Sciatic nerve (tissue), 2 donors: ENCODE measurements at regions not wholly inside any gene's neighbourhood (a gene's known extent, or its start where the extent isn't known, plus 50 kb on each side); places are given as distances from the start of the nearest gene placed in this dataset.
"Not testable (repeated sequence)": the region's sequence is repeated elsewhere in the genome, so short reads cannot be mapped to it uniquely, and the experiment has no call there.

Source experiments
- ATAC-seq: fragments of 200-7000 bp; cut with Tn5 transposase; one replicate; pipeline ENCODE4 v1.9.1; 2020; ENCODE audit warnings: mild to moderate bottlenecking, moderate library complexity
- DNase-seq: peaks from one replicate; pipeline ENCODE4 v3.0.0-alpha.2; 2020; ENCODE audit warnings: low spot score
- intact Hi-C: fragments of 100-400 bp; cut with DNase I; formaldehyde crosslinking; loops from one replicate; pipeline ENCODE4 v1.14.2; 2022
- donor health status: DM: no; HTN: no; CAD: no.
- donor health status: DM: no; HTN: no; CAD: no.

GRCh38 chr3:24678421-24678865 lies 183.8 kb upstream of the THRB start:
- intact Hi-C loops, result no loop called here
- no peak for ATAC-seq
- no peak for DNase-seq

GRCh38 chr3:24679429-24679828 lies 184.8 kb upstream of the THRB start:
- intact Hi-C loops, result no loop called here
- no peak for ATAC-seq
- no peak for DNase-seq

- ATAC-seq (peak; percentile 78), DNase-seq (peak; percentile 83)
Observed at GRCh38 chr3:24680214-24680967, 185.7 kb upstream of the THRB start.

GRCh38 chr3:24682141-24682547 lies 187.5 kb upstream of the THRB start:
- DNase-seq, result no peak
- no peak for ATAC-seq
- intact Hi-C loops, result no loop called here

More at GRCh38 chr3:24680214-24680967, 185.7 kb upstream of the THRB start:
- intact Hi-C loops, result no loop called here

- ATAC-seq, result no peak
- no peak for DNase-seq
- intact Hi-C loops, result no loop called here
Observed at GRCh38 chr3:24683090-24683489, 188.4 kb upstream of the THRB start.

- ATAC-seq, result peak; percentile 60
- intact Hi-C loops, result no loop called here
- DNase-seq, result no peak
Observed at GRCh38 chr3:24683633-24684384, 189.2 kb upstream of the THRB start.

GRCh38 chr3:24684506-24685023 lies 189.9 kb upstream of the THRB start:
- ATAC-seq, result no peak
- DNase-seq, result no peak
- intact Hi-C loops, result no loop called here

- ATAC-seq (peak; percentile 36), DNase-seq (no peak)
- intact Hi-C loops, result no loop called here
Observed at GRCh38 chr3:24686808-24687207, 192.2 kb upstream of the THRB start.

GRCh38 chr3:24687671-24688070 lies 193.0 kb upstream of the THRB start:
- no peak for DNase-seq
- intact Hi-C loops, result no loop called here
- no peak for ATAC-seq

GRCh38 chr3:24688446-24689148 lies 193.9 kb upstream of the THRB start:
- DNase-seq, result no peak
- intact Hi-C loops, result no loop called here
- ATAC-seq, result no peak

- intact Hi-C loops, result no loop called here
- ATAC-seq (no peak), DNase-seq (no peak)
Observed at GRCh38 chr3:24689353-24689752, 194.7 kb upstream of the THRB start.

GRCh38 chr3:24690777-24691176 lies 196.1 kb upstream of the THRB start:
- DNase-seq (no peak), ATAC-seq (no peak)
- intact Hi-C loops, result no loop called here

- DNase-seq, intact Hi-C loops: not testable (repeated sequence)
Observed at GRCh38 chr3:24699078-24699477, 204.4 kb upstream of the THRB start.

GRCh38 chr3:24704496-24704895 lies 209.8 kb upstream of the THRB start:
- no peak for ATAC-seq
- intact Hi-C loops, result no loop called here
- no peak for DNase-seq

More at GRCh38 chr3:24699078-24699477, 204.4 kb upstream of the THRB start:
- not testable (repeated sequence) for ATAC-seq

GRCh38 chr3:24707936-24708335 lies 213.3 kb upstream of the THRB start:
- intact Hi-C loops, result no loop called here
- ATAC-seq, result no peak
- DNase-seq, result no peak

- intact Hi-C loops, result no loop called here
Observed at GRCh38 chr3:24709956-24710355, 215.3 kb upstream of the THRB start.

GRCh38 chr3:24713516-24713915 lies 218.9 kb upstream of the THRB start:
- no peak for DNase-seq
- ATAC-seq, result no peak
- intact Hi-C loops, result no loop called here

More at GRCh38 chr3:24709956-24710355, 215.3 kb upstream of the THRB start:
- DNase-seq, result no peak
- no peak for ATAC-seq

- no peak for DNase-seq
- no peak for ATAC-seq
- intact Hi-C loops, result no loop called here
Observed at GRCh38 chr3:24714436-24714835, 219.8 kb upstream of the THRB start.

- ATAC-seq, result no peak
- no peak for DNase-seq
- intact Hi-C loops, result no loop called here
Observed at GRCh38 chr3:24715171-24715792, 220.6 kb upstream of the THRB start.
